ENCODE measurements at regions not wholly inside any gene's neighbourhood (a gene's known extent, or its start where the extent isn't known, plus 50 kb on each side); places are given as distances from the start of the nearest gene placed in this dataset.
"Not testable (repeated sequence)": the region's sequence is repeated elsewhere in the genome, so short reads cannot be mapped to it uniquely, and the experiment has no call there.

DNA sequence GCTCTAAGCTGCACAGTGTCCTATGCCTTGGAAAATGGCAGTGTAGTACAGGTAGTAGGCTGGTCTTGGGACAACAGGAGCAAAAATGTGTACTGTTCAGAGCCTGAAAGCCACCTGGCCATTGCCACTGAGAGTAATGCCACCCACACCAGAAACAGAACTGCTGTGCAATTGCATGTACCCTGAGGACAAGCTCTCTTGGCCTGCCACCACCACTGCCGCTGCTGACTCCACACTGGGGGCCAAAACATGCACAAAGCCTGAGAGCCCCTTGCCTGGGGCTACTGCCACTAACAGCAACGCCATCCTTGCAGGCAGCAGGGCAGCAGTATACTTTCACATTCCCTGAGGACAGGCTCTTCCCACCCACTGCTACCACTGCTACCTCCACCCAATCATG is 251.9 kb upstream of the CDH12 start:
- DNase-seq (ENCODE audit: low read depth in 4 of 4, low spot score in 2 of 4), result no peak

DNA sequence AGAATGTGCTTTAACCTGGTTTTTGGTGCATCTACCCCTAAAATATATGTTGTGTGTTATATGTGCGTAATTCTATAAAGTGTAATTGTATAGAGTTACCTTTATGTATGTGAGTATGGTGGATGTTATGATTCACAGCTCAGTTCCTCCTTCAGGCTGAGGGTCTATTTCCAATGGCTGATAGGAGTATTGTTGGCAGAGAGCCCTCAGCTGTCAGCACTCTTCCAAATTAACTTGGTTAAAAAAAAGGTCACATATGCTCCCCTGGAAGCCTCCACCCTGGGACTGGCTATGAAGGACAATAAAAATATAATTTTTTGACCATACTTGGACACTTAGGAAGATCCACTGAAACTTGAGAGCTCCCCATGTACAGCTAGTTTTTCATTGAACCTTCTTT is 250.4 kb upstream of the CDH12 start:
- DNase-seq (ENCODE audit: low read depth in 4 of 4, low spot score in 2 of 4), result no peak

DNA sequence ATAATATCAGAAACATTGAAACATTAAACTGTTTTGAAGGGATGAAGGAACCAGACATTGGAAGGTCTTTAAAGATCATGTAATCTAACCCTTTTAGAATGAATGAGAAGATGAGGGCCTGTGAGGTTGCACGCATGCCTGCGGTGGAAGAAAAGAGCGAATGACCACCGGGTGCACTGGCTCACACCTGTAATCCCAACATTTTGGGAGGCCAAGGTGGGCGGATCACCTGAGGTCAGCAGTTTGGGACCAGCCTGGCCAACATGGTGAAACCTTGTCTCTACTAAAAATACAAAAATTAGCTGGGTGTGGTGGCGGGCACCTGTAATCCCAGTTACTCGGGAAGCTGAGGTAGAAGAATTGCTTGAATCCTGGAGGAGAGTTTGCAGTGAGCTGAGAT is 242.3 kb upstream of the CDH12 start:
- DNase-seq (ENCODE audit: low read depth in 4 of 4, low spot score in 2 of 4), result not testable (repeated sequence)

DNA sequence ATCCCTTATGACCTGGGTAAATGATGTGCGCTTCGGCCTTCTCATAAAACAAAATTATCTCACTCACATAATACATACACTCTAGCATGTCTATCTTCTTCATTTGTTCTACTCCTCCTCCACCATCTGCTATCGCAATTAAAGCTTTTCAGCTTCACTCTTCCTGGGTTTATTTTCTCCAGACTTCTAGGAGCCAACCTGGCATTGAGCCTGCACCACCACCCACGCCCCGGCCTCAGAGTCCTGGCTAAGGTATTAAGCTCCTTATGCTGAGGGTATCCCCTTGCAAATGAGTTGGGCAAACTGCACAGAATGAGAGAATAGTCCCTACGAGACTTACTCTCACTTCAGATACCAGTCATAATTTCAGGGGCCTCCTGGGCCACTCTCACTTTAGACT is 236.1 kb upstream of the CDH12 start:
- DNase-seq (ENCODE audit: low read depth in 4 of 4, low spot score in 2 of 4), result no peak

DNA sequence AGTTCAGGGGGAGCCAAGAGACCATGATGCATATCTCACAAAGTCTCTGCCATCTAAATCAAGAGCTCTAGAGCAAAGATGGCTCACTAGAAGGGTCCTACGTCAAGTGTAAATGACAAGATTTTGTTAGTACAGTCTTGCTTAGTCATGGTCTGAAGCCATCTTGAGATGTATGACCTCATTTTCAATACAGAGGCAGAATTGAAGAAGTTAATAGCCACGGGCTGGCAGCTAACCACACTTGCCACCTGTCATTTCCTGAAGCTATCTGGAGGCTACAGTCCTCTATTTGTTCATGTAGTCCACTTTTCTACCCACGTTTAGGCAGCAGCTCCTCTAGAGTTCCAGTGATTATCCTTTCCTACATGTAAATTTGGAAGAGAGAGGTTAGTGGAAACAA is 231.7 kb upstream of the CDH12 start:
- DNase-seq (ENCODE audit: low read depth in 4 of 4, low spot score in 2 of 4), result no peak

DNA sequence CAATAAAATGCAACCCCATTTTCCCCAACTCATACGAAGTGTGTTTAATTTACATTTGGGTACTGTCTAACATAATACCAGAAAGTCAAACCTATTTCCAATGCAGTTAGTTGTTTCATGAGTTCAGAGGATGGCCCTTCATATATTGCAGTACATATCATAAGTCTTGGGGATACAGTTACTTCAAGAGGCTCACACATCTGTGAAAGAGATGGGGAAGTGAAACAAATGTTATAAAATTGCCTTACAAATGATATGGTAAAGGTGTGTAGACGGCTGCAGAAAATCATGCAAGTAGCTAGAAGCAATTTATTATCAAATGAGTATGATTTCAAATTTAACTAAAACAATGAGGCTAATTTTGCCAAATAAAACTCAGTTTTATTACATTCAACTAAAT is 219.0 kb upstream of the CDH12 start:
- DNase-seq (ENCODE audit: low read depth in 4 of 4, low spot score in 2 of 4), result no peak

DNA sequence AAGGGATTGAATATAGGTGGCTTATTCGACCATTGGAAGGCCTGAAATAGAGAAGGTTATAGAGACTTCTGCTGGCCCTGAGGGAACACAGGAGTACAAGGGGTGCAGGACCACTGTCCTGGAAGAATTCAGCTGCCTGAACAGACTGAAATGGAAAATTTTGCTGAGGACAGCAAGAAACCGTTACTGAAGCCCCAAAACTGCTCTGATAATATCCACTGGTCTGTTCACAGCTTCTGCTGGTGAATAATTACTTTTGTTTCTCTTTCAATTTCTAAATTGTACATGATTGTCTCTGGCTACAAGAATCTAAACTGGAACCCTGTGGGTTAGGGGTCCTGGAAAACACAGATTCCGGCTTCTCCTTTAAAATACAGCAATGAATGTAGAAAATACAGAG is 218.5 kb upstream of the CDH12 start:
- no peak for DNase-seq (ENCODE audit: low read depth in 4 of 4, low spot score in 2 of 4)

DNA sequence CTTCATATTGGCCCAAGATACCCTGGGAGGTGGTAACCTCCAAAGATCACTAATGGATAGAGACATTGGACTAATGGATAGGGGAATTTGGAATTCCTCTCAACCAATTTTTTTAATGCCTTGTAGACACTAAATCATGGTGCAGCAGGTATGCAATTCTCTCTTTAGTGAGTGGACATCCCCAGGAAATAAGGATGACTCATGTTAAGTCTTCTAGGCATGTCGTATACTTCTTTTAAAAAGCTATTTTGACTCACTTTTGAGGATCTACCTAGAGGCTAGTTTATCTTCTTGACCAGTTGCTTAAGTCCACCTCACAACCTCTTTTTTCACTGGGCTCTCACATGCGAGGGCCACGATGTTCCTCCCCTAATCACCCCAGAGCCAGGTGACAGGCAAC is 211.6 kb upstream of the CDH12 start:
- DNase-seq (ENCODE audit: low read depth in 4 of 4, low spot score in 2 of 4), result no peak

DNA sequence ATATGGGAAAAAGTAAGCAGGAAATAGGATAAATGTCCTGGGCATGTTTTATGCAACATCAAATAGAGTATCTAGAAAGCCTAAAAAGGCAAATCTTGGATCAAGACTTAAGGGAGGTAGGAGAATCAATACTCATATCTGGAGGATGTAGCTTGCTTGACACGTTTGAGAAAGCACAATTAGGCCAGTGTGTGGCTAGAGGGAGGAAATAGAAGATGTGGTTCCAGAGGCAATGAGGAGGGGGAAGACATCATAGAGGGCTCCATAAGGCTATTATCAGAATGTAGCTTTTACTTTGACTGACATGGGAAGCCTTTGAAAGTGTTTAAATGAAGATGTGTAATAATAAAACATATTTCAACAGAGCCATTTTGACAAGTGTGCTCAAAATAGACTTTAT is 200.7 kb upstream of the CDH12 start:
- no peak for DNase-seq (ENCODE audit: low read depth in 4 of 4, low spot score in 2 of 4)

DNA sequence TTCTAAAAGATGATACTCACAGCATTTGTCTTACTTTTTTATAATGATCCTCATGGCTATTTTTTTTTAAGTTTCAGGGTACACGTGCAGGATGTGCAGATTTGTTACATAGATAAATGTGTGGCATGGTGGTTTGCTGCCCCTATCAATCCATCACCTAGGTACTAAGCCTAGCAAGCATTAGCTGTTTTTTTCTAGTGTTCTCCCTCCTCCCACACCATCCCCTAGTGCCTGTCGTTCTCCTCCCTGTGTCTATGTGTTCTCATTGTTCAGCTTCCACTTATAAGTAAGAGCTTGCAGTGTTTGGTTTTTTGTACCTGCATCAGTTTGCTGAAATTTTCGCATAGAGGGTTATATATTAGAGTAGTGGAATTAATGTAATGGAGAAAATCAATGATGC is 189.1 kb upstream of the CDH12 start:
- DNase-seq (ENCODE audit: low read depth in 4 of 4, low spot score in 2 of 4), result no peak

DNA sequence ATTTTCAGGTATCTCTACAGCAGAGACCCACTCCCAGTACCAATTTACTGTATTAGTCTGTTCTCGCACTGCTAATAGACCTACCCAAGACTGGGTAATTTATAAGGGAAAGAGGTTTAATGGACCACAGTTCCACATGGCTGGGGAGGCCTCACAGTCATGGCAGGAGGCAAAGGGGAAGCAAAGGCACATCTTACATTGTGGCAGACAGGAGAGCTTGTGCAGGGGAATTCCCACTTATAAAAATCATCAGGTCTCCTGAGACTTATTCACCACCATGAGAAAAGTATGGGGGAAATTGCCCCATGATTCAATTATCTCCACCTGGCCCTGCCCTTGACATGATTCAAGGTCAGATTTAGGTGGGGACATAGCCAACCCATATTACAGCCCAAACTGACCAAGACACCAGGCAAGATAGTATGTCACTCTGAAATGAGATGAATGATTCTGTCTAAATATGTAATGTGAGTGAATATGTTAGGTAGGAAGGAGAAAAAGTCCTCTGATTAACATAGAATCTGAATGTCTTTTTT is 182.5 kb upstream of the CDH12 start:
- DNase-seq (ENCODE audit: low read depth in 4 of 4, low spot score in 2 of 4), result no peak

DNA sequence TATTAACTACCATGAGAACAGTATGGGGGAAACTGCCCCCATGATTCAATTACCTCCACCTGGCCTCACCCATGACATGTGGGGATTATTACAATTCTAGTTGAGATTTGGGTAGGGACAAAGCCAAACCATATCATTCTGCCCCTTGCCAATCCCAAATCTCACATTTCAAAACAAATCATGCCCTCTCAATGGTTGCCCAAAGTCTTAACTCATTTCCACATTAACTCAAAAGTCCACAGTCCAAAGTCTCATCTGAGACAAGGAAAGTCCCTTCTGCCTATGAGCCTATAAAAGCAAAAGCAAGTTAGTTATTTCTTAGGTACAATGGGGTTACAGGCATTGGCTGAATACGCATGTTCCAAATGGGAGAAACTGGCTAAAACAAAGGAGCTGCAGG is 180.7 kb upstream of the CDH12 start:
- no peak for DNase-seq (ENCODE audit: low read depth in 4 of 4, low spot score in 2 of 4)

DNA sequence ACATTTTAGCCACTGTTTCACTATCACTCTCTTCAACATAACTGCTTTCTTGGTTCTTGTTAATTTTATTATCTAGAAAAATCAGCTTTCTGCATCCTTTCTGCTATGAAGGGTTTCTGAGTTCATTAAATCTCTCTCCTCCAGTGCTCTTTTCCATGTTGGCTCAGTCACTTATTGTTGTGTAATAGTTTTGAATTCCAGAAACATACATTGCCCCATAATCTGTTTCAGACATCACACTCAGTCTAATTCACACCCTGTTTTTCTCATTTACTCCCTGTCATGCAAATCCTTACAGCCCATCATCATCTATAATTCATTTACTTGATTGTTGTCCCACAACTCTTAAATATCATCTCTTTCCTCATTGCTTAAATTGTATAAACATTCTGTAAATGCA is 176.1 kb upstream of the CDH12 start:
- no peak for DNase-seq (ENCODE audit: low read depth in 4 of 4, low spot score in 2 of 4)

DNA sequence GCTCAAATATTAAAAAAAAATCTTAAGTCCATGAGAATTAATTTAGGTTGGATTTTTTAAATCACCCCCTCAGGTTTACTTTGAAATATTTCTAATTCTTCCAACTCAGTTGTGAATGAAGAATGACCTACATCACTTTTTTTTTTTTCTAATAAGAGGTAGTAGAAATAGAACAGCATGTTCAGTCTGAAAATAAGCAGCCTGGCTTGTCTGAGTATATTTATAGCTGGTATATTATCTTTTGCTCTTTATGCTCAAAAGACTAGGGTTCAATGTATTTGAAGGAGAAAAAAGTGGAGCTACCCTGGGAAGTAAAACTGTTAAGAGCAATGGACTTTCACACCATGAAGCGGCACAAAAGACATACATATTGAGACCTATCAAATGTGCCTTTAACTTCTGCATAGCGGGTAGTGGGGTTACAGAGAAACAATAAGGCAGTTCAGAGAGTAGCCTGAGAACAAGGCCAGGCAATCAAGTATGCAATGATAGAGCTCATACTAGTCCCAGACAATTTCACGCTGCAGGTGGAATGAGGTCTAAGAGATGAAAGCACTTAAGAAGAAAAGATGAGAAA is 175.4 kb upstream of the CDH12 start:
- DNase-seq (ENCODE audit: low read depth in 4 of 4, low spot score in 2 of 4), result no peak

DNA sequence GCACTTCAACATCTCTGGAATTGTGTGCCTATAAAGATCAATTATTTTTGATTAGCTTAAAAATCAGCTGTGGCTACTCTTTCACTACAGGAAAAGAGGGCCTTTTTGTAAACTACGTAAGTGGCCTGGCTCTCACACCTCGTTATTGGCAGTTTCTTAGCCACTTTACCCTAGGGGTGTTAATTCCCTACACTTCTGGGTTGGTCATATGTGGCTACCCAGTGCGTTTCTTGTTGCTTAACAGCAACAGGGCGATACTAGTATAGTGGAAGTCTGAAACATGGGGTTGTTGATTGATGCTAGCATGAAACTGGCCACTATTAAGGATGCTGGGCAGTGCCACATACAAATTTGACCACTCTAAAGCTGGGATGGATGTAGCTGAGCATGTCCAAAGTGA is 174.7 kb upstream of the CDH12 start:
- DNase-seq (ENCODE audit: low read depth in 4 of 4, low spot score in 2 of 4), result no peak

DNA sequence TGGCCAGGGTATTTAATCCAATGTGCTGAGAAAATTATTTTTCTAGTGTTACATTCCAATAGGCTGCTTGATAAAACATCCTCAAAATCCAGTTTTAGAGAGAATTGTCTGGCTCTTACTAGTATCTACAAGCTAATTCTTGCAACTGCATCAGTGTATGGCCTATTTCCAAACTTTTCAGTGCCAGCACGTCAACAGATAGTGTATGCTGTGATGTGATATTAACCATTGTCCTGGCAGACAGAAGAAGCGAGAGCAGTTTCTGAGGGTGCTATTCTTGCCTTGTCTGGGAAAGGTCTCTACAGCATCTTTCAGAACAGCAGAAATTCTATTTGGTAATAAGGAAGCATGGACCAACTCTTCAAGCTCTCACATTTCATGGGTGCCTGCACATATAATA is 174.2 kb upstream of the CDH12 start:
- DNase-seq (ENCODE audit: low read depth in 4 of 4, low spot score in 2 of 4), result no peak

DNA sequence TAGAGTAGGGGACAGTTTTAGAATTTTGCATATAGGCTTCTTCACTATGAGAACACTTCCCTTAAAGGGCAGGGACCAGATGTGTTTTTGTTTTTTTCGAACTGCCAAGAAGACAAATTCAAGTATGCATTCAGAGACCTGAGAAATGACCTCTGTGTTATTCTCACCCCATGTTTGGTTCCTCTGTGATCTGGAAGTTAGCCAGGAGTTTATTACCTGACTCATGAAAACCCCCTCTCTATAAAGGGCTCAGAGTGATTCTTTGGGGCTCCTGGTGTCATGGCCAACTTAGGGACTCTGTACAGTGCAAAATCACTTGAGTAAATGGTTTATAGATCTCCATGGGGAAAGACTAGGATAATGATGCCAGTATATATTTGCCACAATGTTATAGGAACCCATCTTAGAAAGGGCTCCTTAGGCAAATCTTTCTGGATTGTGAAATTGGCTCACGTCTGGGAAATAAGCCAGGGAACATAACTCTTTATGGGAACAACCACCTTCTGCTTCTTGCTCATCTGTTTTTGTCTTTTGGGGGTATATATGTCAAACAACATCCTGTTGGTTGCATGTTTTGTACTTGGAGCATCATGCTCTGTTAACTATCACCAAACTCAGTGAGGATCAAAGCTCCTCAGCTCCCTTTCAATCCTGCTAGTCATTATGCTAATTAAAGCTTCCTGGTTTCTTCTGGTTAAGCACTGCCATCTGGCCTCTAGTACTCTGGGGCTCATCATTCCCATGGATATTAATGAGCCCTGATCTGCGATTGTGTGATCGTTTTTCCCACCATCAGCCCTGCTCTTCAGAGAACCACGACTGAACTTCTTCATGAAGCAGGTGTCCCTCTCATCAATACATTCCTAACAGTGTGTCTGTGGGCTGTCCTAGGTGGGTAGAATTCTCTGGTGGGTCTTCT is 173.4 kb upstream of the CDH12 start:
- DNase-seq (ENCODE audit: low read depth in 4 of 4, low spot score in 2 of 4), result no peak

DNA sequence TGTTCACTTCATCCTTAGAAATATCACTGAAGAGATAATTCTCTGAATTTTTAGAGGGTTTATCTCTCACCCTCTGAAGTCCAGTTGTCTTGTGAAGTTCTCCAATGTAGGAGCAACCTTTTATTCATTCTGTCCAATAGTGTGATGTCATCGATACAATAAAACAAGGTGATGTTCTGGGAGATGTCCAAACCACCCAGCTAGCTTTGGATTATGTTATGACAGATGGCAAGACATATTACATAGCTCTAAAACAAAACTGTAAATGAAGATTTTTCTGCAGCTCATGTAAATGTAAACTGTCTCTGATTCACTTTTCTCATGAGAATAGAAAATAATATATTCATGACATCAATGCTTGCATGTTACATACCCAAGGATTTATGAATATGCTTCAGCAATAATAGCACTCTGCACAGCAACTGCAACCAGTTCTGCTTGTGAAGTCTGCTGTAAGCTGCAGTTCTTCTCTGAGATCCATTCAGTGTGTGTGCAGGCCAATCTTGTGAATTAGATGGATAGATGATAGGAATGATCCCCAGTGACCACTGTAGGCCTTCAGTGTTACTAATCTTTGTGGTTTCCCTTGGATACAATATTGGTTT is 172.6 kb upstream of the CDH12 start:
- DNase-seq (ENCODE audit: low read depth in 4 of 4, low spot score in 2 of 4), result no peak

DNA sequence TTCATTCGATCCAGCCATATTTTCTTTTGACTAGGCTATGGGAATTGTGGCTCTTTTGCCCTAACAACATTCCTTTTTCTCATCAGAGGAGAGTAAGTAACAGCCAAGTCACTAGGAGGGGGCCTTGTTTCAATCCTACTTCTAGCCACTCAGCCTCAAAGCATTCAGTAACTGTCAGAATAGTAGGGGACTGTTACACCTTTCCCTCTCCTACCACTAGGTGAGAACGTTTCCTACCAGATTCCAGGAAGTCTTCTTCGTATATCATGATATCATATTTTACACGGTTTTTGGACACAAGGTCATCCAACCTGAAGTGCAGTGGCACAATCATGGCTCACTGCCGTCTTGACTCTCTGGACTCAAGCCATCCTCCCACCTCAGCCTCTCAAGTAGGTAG is 171.3 kb upstream of the CDH12 start:
- DNase-seq (ENCODE audit: low read depth in 4 of 4, low spot score in 2 of 4), result no peak

DNA sequence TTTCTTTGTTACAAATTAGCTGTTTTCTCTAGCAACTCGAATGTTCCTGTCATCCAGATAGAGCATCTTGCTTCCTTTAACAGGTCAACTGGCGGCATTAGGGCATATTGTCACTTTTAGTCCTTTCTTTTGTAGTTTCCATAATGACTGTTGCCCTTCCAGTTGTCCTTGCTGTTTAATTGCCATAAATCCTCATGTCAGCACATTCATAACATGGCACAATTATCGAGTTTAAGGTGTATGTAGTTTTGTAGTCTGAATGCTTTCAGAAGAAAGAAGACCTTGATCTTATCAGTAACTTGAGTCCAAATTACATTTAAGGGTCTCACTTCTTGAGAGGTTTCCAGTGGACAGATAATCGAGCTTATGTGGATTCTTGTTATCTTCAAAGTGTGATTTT is 161.7 kb upstream of the CDH12 start:
- DNase-seq (ENCODE audit: low read depth in 4 of 4, low spot score in 2 of 4), result no peak

DNA sequence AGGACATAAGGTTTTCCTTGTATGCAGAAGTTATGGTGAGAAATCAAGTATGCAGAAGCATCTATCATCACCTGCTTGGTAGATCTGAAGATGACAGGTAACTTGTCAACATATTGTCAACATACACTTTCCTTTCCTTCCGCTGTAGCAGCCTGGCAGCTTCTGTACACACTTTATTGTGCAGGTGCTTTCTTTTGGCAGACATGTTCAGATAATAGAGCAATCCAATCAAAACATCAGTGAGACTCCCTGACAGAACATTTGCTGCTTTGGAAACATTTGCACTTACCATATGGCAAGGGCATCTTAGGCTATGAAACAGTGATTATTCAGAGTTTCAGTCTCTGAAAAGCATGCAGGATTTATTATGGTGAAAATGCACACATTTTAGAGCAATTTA is 161.1 kb upstream of the CDH12 start:
- no peak for DNase-seq (ENCODE audit: low read depth in 4 of 4, low spot score in 2 of 4)

All from left renal cortex interstitium (tissue), 4 donors.